H1 (cell line): ENCODE measurements at regions not wholly inside any gene's neighbourhood (a gene's known extent, or its start where the extent isn't known, plus 50 kb on each side); places are given as distances from the start of the nearest gene placed in this dataset.

ENCODE experiments used
- CTCF ChIA-PET: fragments of 300-600 bp; sonication (Branson Sonifier 250); formaldehyde crosslinking; loops from one replicate; lab custom pipeline; 2021; ENCODE audit not compliant: partially characterized antibody; lab: Charles Lee
- POLR2A ChIA-PET: fragments of 300-600 bp; sonication (Branson Sonifier 250); formaldehyde crosslinking; loops from one replicate; lab custom pipeline; 2021; ENCODE audit warnings: inconsistent platforms; ENCODE audit not compliant: partially characterized antibody; lab: Charles Lee
- DNase-seq, 2 experiments: peaks; one replicate each; pipeline versions ENCODE4 v3.0.0 to v3.0.0-alpha.2; 2010 to 2022; ENCODE audit warnings: low spot score in 2 of 2, low read depth in 1 of 2, mixed read lengths in 1 of 2
- FAIRE-seq: peaks from 2 replicates; lab custom pipeline; 2011; peaks lifted over from hg19 to GRCh38; lab: Jason Lieb, UNC
- H2AFZ ChIP-seq: 2 replicates; pipeline ENCODE4 v1.8.1; 2012; ENCODE audit warnings: low read length, inconsistent platforms
- H2AK5ac ChIP-seq: 2 replicates; pipeline ENCODE4 v1.6.1; 2013; ENCODE audit warnings: low read depth, low read length
- H2BK120ac ChIP-seq: replicated peaks from 2 replicates; pipeline ENCODE3; 2013; ENCODE audit warnings: low read depth, low read length, inconsistent platforms
- H2BK12ac ChIP-seq: 2 replicates; pipeline ENCODE4 v1.6.1; 2013; ENCODE audit warnings: low read depth, low read length
- H2BK15ac ChIP-seq: 2 replicates; pipeline ENCODE4 v1.6.1; 2013; ENCODE audit warnings: low read length
- H2BK20ac ChIP-seq: 2 replicates; pipeline ENCODE4 v1.6.1; 2013; ENCODE audit warnings: low read length
- H2BK5ac ChIP-seq: 2 replicates; pipeline ENCODE4 v1.6.1; 2013; ENCODE audit warnings: low read depth, low read length
- H3K14ac ChIP-seq: 2 replicates; pipeline ENCODE4 v1.6.1; 2013; ENCODE audit warnings: inconsistent platforms; ENCODE audit not compliant: insufficient read length
- H3K18ac ChIP-seq: 2 replicates; pipeline ENCODE4 v1.6.1; 2013; ENCODE audit warnings: low read length; ENCODE audit errors: extremely low read depth
- H3K23ac ChIP-seq: 2 replicates; pipeline ENCODE4 v1.6.1; 2013; ENCODE audit warnings: inconsistent platforms; ENCODE audit not compliant: insufficient read length
- H3K23me2 ChIP-seq: 2 replicates; pipeline ENCODE4 v1.6.1; 2013; ENCODE audit warnings: low read depth, low read length
- H3K27ac ChIP-seq: 2 replicates; pipeline ENCODE4 v1.6.1; 2011; ENCODE audit warnings: low read depth, low read length, inconsistent platforms
- H3K27me3 ChIP-seq, 4 experiments: replicated peaks in 1 of 4; 1 replicate in 1 of 4; 2 replicates in 3 of 4; pipeline versions ENCODE4 v1.6.1 to v1.8.1; 2011 to 2013; ENCODE audit warnings: low read length in 3 of 4, mild to moderate bottlenecking in 3 of 4, inconsistent platforms in 2 of 4, mixed read lengths in 2 of 4, moderate library complexity in 1 of 4; ENCODE audit not compliant: control insufficient read depth in 3 of 4, insufficient read depth in 3 of 4; ENCODE audit errors: extremely low read depth in 1 of 4
- H3K36me3 ChIP-seq, 4 experiments: 2 replicates each; pipeline versions ENCODE4 v1.6.1 to v1.8.1; 2011 to 2013; ENCODE audit warnings: mild to moderate bottlenecking in 4 of 4, low read length in 3 of 4, moderate library complexity in 2 of 4, control low read depth in 1 of 4, inconsistent platforms in 1 of 4; ENCODE audit not compliant: insufficient read depth in 4 of 4, control insufficient read depth in 2 of 4
- H3K4ac ChIP-seq: replicated peaks from 2 replicates; pipeline ENCODE3; 2013; ENCODE audit warnings: low read length, low read depth, mixed read lengths, inconsistent platforms; ENCODE audit not compliant: insufficient read length
- H3K4me1 ChIP-seq, 4 experiments: replicated peaks in 1 of 4; 1 replicate in 1 of 4; 2 replicates in 3 of 4; pipeline versions ENCODE4 v1.6.1 to v1.8.1; 2011 to 2013; ENCODE audit warnings: low read length in 3 of 4, inconsistent platforms in 2 of 4, mixed read lengths in 1 of 4; ENCODE audit not compliant: insufficient read depth in 4 of 4, control insufficient read depth in 3 of 4
- H3K4me2 ChIP-seq, 2 experiments: 2 replicates each; pipeline versions ENCODE4 v1.6.1 to v1.8.1; 2011 to 2013; ENCODE audit warnings: low read depth in 2 of 2, low read length in 2 of 2, control low read depth in 1 of 2, inconsistent platforms in 1 of 2, mild to moderate bottlenecking in 1 of 2; ENCODE audit not compliant: insufficient read depth in 1 of 2
- H3K4me3 ChIP-seq, 4 experiments: fragments of 200-600, 300-600 bp in 1 of 4; sonication (generic), shearing (Covaris generic), sonication (Bioruptor Twin) in 1 of 4; 2 replicates each; pipeline versions ENCODE4 v1.5.1 to v1.8.1; 2011 to 2016; ENCODE audit warnings: low read length in 4 of 4, low read depth in 3 of 4, control low read depth in 2 of 4, inconsistent platforms in 2 of 4, mild to moderate bottlenecking in 2 of 4, mixed read lengths in 1 of 4, moderate library complexity in 1 of 4; ENCODE audit not compliant: insufficient read depth in 2 of 4; ENCODE audit errors: extremely low read depth in 1 of 4
- H3K56ac ChIP-seq: replicated peaks from 2 replicates; pipeline ENCODE3; 2013; ENCODE audit warnings: low read depth, mild to moderate bottlenecking, mixed read lengths, low read length, inconsistent platforms; ENCODE audit not compliant: insufficient read length
- H3K79me1 ChIP-seq: 2 replicates; pipeline ENCODE4 v1.6.1; 2013; ENCODE audit warnings: low read depth, low read length, control low read depth
- H3K79me2 ChIP-seq, 2 experiments: 2 replicates each; pipeline versions ENCODE4 v1.6.1 to v1.8.1; 2012 to 2013; ENCODE audit warnings: low read length in 2 of 2, mild to moderate bottlenecking in 2 of 2, inconsistent platforms in 1 of 2; ENCODE audit not compliant: insufficient read depth in 2 of 2, control insufficient read depth in 1 of 2
- H3K9ac ChIP-seq, 4 experiments: replicated peaks in 1 of 4; 1 replicate in 1 of 4; 2 replicates in 3 of 4; pipeline versions ENCODE4 v1.6.1 to v1.8.1; 2011 to 2013; ENCODE audit warnings: low read depth in 3 of 4, low read length in 3 of 4, control low read depth in 2 of 4, mild to moderate bottlenecking in 2 of 4, moderate library complexity in 2 of 4, inconsistent platforms in 1 of 4; ENCODE audit errors: extremely low read depth in 1 of 4
- H3K9me3 ChIP-seq, 2 experiments: 2 replicates each; pipeline versions ENCODE4 v1.6.1 to v1.8.1; 2012 to 2013; ENCODE audit warnings: mild to moderate bottlenecking in 2 of 2, moderate library complexity in 2 of 2, control low read depth in 1 of 2, inconsistent platforms in 1 of 2, low read depth in 1 of 2, low read length in 1 of 2, mixed read lengths in 1 of 2; ENCODE audit not compliant: insufficient read depth in 2 of 2
- H4K20me1 ChIP-seq, 2 experiments: replicated peaks in 1 of 2; 2 replicates each; pipeline versions ENCODE3 to v1.8.1; 2011 to 2013; ENCODE audit warnings: inconsistent platforms in 2 of 2, low read length in 2 of 2, mild to moderate bottlenecking in 1 of 2; ENCODE audit not compliant: insufficient read depth in 2 of 2, control insufficient read depth in 1 of 2
- H4K5ac ChIP-seq: 2 replicates; pipeline ENCODE4 v1.6.1; 2013; ENCODE audit warnings: low read length, low read depth, mixed read lengths, inconsistent platforms; ENCODE audit not compliant: insufficient read length
- H4K8ac ChIP-seq: 2 replicates; pipeline ENCODE4 v1.8.0; 2013; ENCODE audit warnings: mild to moderate bottlenecking, moderate library complexity, low read length, inconsistent platforms; ENCODE audit not compliant: insufficient read depth; ENCODE audit errors: extremely low read depth
- H4K91ac ChIP-seq: replicated peaks from 2 replicates; pipeline ENCODE3; 2013; ENCODE audit warnings: low read length, mixed read lengths, inconsistent platforms; ENCODE audit not compliant: insufficient read length
- CREB1 ChIP-seq: IDR thresholded peaks from 2 replicates; pipeline ENCODE4 v1.6.1; 2012; ENCODE audit warnings: inconsistent platforms
- YY1 ChIP-seq: IDR thresholded peaks from 2 replicates; pipeline ENCODE4 v1.6.1; 2011; ENCODE audit warnings: low read depth, mild to moderate bottlenecking, low read length
- WGBS, 2 experiments: shearing (Covaris generic) in 1 of 2; methylation state at CpG; one replicate each; pipeline versions ENCODE4 v1.1.6 to v1.1.7; 2013 to 2015; ENCODE audit warnings: low lambda C conversion rate in 2 of 2, mixed read lengths in 2 of 2, inconsistent platforms in 1 of 2, low coverage in 1 of 2, missing lambda C conversion rate in 1 of 2; ENCODE audit not compliant: insufficient replicate concordance in 2 of 2, insufficient coverage in 1 of 2, insufficient read length in 1 of 2; ENCODE audit errors: extremely low coverage in 1 of 2, missing lambda C conversion rate in 1 of 2; 5-methylcytosine and 5-hydroxymethylcytosine counted together

DNA sequence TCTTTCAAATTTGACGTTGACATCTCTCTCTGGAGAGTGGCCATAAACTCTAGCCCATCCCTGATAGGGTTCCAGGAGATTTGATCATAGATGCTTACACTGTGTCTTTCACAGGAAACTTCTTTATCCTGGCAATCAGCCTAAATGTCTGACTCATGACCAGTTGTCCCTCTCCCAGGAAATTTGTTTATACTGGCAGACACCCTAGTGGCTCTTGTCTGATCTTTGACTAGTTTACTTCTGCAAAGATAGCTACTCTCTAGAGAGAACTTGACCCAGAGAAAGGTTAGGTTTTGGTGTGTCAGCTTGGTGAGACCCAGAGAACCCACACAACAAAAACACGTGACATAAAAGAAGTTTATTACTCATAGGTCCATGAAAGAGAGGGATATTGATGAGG lies 509.8 kb downstream of the CENPC start:
- H4K20me1 ChIP-seq = no peaks in the 10 kb centered on the region
- H3K18ac ChIP-seq = no peak overlapping the region
- H3K27ac ChIP-seq = no peak overlapping the region
- no peaks in the 10 kb centered on the region for H3K79me2 ChIP-seq
- no peak overlapping the region for H4K91ac ChIP-seq
- no peak overlapping the region for H3K9ac ChIP-seq
- no peaks in the 10 kb centered on the region for H3K79me1 ChIP-seq
- H3K4me1 ChIP-seq = no peaks in the 10 kb centered on the region
- H2AK5ac ChIP-seq = no peak overlapping the region
- H3K27me3 ChIP-seq = no peaks in the 10 kb centered on the region; a peak in 1 of 7 replicates
- no peak overlapping the region for H2BK15ac ChIP-seq
- H3K36me3 ChIP-seq = no peaks in the 10 kb centered on the region
- no peak for DNase-seq
- no peak overlapping the region for H2BK5ac ChIP-seq
- H2BK20ac ChIP-seq = no peak overlapping the region
- H3K56ac ChIP-seq = no peak overlapping the region
- WGBS, 2 experiments = 65% methylated on average over 2 of the region's 2 CpGs; no CpG with 5 or more reads in 1 of the 2 experiments
- no peak for FAIRE-seq
- no peaks in the 10 kb centered on the region for H3K9me3 ChIP-seq
- no peak overlapping the region for H4K8ac ChIP-seq
- ChIA-PET POLR2A (no interaction called here), CTCF (no interaction called here)
- H4K5ac ChIP-seq = no peak overlapping the region
- H3K14ac ChIP-seq = no peak overlapping the region
- no peaks in the 10 kb centered on the region for H3K23me2 ChIP-seq
- no peak for TF ChIP-seq YY1
- TF ChIP-seq CREB1 = no peak
- no peak overlapping the region for H3K4me3 ChIP-seq
- H2AFZ ChIP-seq = no peak overlapping the region
- H3K23ac ChIP-seq = no peak overlapping the region
- H2BK12ac ChIP-seq = no peak overlapping the region
- no peak overlapping the region for H3K4me2 ChIP-seq
- H2BK120ac ChIP-seq = no peak overlapping the region
- H3K4ac ChIP-seq = no peak overlapping the region
